ENCODE measurements at regions not wholly inside any gene's neighbourhood (a gene's known extent, or its start where the extent isn't known, plus 50 kb on each side); places are given as distances from the start of the nearest gene placed in this dataset.

GRCh38 chrX:56382278-56382677, 150.1 kb downstream of the KLF8 start:
- TF ChIP-seq CTCF (IDR thresholded peaks at IDR 0.05), result no peak
- TF ChIP-seq POLR2A (IDR thresholded peaks at IDR 0.05), result no peak

Data from gastroesophageal sphincter (tissue), 3 donors.